Uterus (tissue), 2 donors: ENCODE measurements at regions not wholly inside any gene's neighbourhood (a gene's known extent, or its start where the extent isn't known, plus 50 kb on each side); places are given as distances from the start of the nearest gene placed in this dataset.
"Not testable (repeated sequence)": the region's sequence is repeated elsewhere in the genome, so short reads cannot be mapped to it uniquely, and the experiment has no call there.

Source experiments
- POLR2A ChIP-seq, 2 donors: fragments of 450-650 bp; IDR thresholded peaks; one replicate each; pipeline ENCODE4 v1.6.1; 2016; ENCODE audit warnings: antibody characterized with exemption in 2 of 2, mild to moderate bottlenecking in 1 of 2, moderate library complexity in 1 of 2
- TF ChIP-seq, protein P1 (sequence below), 4 experiments: fragments of 200-600 bp in 2 of 4; fragments of 450-650 bp in 2 of 4; sonication (generic) in 2 of 4; IDR thresholded peaks; one replicate each; pipeline ENCODE4 v1.5.1; 2016 to 2019; ENCODE audit warnings: antibody characterized with exemption in 4 of 4, mild to moderate bottlenecking in 2 of 4, moderate library complexity in 1 of 4

DNA sequence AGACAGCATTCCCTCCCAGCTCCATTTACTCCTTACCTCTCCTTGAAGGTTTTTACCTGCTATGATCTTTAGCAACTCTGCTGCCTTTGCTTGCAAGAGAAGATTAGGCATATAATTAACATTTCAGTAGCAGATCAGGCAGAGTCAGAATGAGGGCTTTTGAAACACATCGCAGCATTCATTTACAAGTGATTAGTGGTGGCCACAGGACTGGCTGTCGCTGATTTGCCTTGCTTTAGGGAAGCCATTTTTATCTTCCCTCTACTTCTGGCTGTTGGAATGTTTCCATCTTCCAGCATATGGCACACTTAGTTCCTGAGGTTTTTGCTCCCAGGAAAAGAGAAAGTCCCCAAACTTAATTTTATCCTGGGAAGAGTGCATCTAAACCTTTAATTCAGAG lies 124.0 kb downstream of the SPATA31A6 start:
- TF ChIP-seq, protein P1, sequence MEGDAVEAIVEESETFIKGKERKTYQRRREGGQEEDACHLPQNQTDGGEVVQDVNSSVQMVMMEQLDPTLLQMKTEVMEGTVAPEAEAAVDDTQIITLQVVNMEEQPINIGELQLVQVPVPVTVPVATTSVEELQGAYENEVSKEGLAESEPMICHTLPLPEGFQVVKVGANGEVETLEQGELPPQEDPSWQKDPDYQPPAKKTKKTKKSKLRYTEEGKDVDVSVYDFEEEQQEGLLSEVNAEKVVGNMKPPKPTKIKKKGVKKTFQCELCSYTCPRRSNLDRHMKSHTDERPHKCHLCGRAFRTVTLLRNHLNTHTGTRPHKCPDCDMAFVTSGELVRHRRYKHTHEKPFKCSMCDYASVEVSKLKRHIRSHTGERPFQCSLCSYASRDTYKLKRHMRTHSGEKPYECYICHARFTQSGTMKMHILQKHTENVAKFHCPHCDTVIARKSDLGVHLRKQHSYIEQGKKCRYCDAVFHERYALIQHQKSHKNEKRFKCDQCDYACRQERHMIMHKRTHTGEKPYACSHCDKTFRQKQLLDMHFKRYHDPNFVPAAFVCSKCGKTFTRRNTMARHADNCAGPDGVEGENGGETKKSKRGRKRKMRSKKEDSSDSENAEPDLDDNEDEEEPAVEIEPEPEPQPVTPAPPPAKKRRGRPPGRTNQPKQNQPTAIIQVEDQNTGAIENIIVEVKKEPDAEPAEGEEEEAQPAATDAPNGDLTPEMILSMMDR (IDR thresholded peaks at IDR 0.05), result not testable (repeated sequence)
- TF ChIP-seq POLR2A (IDR thresholded peaks at IDR 0.05), result not testable (repeated sequence)
